GM19023 (cell line): ENCODE measurements at regions not wholly inside any gene's neighbourhood (a gene's known extent, or its start where the extent isn't known, plus 50 kb on each side); places are given as distances from the start of the nearest gene placed in this dataset.
"Not testable (repeated sequence)": the region's sequence is repeated elsewhere in the genome, so short reads cannot be mapped to it uniquely, and the experiment has no call there.

Experiments used
- ATAC-seq: cut with Tn5 transposase; IDR thresholded peaks from one replicate; pipeline ENCODE4 v1.9.1; 2021; ENCODE audit warnings: mild to moderate bottlenecking, moderate library complexity; ENCODE audit not compliant: unreplicated experiment

- no peak for ATAC-seq
Measured at GRCh38 chr15:77944002-77944867, 133.3 kb downstream of the TBC1D2B start.

GRCh38 chr15:77942611-77943211 lies 134.8 kb downstream of the TBC1D2B start:
- ATAC-seq: no peak

GRCh38 chr15:77941090-77941827 lies 136.3 kb downstream of the TBC1D2B start:
- not testable (repeated sequence) for ATAC-seq

DNA sequence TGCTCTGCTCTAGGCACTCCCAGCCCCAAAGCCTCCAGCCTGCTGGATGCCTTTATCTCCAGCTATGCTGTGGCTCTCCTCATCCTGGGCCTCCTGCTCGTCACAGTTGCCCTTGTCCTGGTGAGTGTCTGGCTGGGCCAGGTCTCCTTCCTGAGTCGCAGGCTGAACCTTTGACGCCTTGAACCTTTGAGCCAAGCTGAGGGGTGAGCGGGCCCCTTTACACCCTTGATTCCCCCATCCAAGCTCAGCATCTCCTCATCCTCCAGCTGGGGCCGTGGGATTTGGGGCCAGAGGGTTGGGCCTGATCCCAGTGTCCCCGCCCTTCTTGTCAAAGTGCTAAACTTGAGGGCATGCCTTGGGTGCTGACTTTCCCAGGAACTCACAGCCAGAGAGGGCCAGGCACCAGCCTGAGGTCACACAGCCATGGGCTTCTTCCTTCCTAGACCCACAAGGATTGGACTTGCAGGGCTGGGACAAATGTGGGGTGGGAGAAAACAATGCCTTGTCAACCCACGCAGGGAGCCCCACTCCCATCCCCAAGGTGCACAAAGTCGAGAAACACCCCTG lies 137.0 kb downstream of the TBC1D2B start:
- no peak for ATAC-seq

DNA sequence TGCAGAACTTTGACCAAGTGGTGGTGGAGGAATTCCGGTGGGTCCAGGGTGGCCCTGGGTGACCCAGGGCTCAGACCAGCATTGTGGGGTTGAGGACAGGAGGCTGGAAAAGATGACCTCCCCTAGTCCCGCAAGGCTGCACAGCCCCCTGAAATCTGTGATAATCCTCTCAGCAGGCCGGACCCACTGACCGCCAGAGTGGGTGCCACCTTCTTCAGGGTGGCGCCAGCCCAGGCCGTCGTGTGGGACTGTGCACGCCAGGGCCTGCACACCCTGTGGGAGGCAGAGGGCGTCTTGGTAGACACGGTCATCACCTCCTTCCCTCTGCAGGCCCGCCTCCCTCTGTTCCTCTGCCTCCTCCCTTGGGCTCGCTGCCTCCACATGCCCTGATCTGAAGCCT lies 137.7 kb downstream of the TBC1D2B start:
- no peak for ATAC-seq

GRCh38 chr15:77939026-77939425 lies 138.5 kb downstream of the TBC1D2B start:
- not testable (repeated sequence) for ATAC-seq

DNA sequence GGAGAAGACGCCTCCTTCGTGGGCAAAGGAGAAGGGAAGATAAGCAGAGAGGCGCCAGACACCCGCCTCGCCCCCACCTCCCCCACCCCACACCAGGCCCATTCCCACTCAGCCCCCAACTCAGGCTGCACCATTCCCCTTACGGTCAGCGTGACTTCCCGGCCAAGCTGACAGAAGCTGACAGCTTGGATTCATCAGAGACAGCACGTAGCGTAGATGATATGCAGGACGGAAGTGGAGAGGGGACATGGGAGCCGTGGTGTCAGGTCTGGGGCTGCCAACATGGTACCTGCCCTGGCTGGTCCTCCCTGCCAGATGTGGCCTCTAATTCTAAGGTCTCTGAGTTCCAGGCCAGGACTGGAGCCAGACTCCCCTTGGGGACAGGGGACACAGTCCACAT lies 139.0 kb downstream of the TBC1D2B start:
- not testable (repeated sequence) for ATAC-seq

DNA sequence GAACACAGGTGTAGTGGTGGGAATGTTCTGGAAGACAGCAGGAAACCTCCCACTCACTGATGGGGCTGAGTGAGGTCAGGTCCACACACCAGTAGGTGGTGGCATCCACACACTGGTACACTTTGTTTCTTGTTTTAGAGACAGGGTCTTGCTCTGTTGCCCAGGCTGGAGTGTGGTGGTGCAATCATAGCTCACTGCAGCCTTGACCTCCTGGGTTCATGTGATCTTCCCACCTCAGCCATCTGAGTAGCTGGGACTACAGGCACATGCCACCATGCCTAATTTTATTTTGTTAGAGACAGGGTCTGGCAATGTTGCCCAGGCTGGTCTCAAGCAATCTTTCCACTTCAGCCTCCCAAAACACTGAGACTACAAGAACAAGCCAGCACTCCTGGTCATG lies 140.9 kb downstream of the TBC1D2B start:
- ATAC-seq: not testable (repeated sequence)

DNA sequence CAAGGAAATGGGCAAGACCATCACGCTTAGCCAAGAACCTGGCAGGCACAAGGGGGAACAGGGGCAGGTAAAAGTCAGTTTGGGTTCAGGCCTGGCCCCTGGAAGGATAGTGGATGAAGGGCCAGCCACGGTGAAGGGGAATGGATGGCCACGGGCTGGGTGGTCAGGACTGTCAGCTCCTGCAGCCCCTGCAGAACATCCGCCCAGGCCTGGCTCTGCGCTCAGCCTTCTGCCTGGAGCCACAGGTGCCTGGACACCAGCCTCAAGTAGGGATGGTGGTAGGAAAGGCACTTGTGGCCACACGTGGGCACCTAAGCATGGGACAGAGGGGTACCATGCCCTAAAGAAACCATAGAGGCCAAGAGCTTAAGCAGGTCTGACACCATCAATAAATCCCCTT lies 143.0 kb downstream of the TBC1D2B start:
- ATAC-seq: not testable (repeated sequence)

GRCh38 chr15:77930907-77931306 lies 146.6 kb downstream of the TBC1D2B start:
- not testable (repeated sequence) for ATAC-seq

DNA sequence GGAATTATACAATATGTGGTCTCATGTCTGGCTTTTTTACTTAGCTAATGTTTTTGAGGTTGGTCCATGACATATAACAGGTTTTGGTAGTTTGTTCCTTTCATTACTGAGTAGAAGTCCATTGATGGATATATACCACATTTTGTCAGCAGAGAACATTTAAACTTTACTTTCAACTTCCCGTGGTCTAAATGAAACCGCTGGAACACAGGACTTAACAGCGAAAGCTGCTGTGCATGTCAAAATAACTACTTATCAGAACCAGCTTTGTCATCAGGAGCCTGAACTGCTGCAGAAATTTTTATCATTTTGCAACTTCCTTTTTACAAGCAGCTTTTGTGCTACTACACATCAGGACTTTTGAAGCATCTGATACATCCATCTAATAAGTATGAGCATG lies 147.0 kb downstream of the TBC1D2B start:
- ATAC-seq: not testable (repeated sequence)

DNA sequence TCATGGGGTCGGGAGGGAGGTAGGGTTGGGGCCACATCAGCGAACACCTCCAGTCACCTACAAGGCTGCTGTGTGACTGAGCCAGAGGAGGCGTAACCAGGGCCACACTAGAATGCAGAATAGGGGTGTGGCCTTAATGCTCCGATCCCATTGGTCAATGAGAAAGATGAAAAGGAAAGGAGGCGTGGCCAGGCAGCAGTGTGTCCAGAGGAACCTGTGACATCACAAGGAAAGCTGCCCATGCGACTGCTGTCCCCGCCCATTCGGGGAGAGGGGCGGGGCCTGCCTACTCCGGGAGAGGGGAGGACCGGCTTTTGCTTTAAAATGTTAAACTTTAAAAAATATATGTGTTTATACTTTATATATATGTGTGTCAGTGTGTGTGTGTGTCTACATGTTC lies 150.7 kb downstream of the TBC1D2B start:
- not testable (repeated sequence) for ATAC-seq

- not testable (repeated sequence) for ATAC-seq
Measured at GRCh38 chr15:77926296-77926695, 151.2 kb downstream of the TBC1D2B start.

GRCh38 chr15:77925101-77925500 lies 152.4 kb downstream of the TBC1D2B start:
- ATAC-seq: not testable (repeated sequence)

DNA sequence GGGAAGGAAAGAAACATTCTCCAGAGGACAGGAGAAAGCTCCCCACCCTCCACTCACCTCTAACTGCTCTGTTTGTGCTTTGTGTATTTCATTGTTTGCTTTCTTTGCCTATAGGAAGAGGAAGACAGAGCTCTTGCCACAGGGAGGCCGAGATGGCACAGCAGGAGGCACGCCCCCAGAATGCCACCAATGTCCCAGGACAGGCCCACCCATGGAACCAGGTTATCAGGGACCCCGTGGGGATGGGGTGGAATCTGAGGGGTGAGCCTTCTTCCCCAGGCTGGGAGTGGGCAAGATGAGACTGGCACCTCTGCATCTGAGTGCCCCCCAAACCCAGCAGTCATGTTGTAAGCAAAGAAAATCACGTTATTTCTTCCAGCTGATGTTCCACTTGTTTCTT lies 155.8 kb downstream of the TBC1D2B start:
- ATAC-seq: no peak

DNA sequence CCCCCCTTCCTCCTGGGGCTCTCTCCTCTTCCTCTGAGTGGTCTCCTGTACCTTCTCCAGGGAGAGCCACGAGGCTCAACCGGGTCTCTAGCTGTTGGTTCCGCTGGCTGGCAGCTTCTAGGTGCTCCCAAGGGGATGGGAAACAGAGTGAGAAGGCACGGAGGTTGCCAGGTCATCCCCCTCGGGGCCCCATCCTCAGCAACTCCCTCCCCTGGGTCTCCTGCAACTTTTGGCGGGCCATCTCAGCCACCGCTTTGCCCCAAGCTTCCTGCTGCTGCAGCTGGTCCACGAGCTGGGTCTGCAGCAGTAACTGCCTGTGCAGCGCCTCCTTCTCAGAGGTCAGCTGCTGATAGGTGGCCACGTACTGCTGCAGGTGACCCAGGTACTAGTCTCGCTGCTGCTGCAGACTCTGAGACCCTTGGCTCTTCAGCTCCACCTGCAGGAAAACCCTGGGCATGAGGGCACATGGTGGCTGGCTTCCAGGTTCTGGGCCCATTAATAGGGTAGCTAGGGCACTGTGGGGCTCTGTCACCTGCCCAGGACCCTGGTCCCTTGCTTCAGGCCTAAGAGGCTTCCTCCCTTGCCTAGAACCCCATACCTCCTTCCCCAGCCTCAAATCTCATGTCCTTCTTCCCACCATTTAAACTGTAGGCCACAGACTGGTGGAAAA lies 160.4 kb downstream of the TBC1D2B start:
- not testable (repeated sequence) for ATAC-seq

DNA sequence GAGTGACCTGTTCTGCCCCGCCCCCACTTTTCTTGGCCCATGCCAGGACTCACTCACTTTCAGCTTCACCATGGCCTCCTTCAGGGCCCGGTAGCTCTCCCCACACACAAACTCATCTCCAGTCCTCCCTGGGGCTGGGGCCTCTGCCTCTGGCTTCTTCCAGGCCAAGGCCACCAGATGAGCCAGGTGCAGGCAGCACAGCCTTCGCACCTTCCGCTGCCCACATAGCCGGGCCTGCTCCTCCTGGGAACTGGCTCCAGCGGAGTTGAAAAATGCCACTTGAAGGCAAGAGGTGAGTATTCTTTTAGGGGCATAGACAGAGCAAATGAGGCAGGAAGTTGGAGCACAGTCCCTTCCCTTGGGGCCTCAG lies 161.6 kb downstream of the TBC1D2B start:
- ATAC-seq: not testable (repeated sequence)

GRCh38 chr15:77915261-77915960 lies 162.1 kb downstream of the TBC1D2B start:
- no peak for ATAC-seq

- not testable (repeated sequence) for ATAC-seq
Measured at GRCh38 chr15:77914531-77914930, 163.0 kb downstream of the TBC1D2B start.
